NCI-H2081 (cell line): ENCODE measurements at regions not wholly inside any gene's neighbourhood (a gene's known extent, or its start where the extent isn't known, plus 50 kb on each side); places are given as distances from the start of the nearest gene placed in this dataset.

Source experiments
- DNase-seq, 2 experiments: peaks; one replicate each; lab custom pipeline; 2025; lab: John Stamatoyannopoulos, UW

- DNase-seq = no peak
These were observed 733.0 kb upstream of the FZD8 start for GRCh38 chr10:36375107-36375506.

- DNase-seq = no peak
These were observed 731.5 kb upstream of the FZD8 start for GRCh38 chr10:36373424-36374096.

- DNase-seq = no peak
These were observed 725.3 kb upstream of the FZD8 start for GRCh38 chr10:36367362-36367761.

- DNase-seq = no peak
These were observed 724.7 kb upstream of the FZD8 start for GRCh38 chr10:36366843-36367242.

- DNase-seq = no peak
These were observed 724.0 kb upstream of the FZD8 start for GRCh38 chr10:36366065-36366464.

GRCh38 chr10:36362257-36362656, 720.2 kb upstream of the FZD8 start:
- no peak for DNase-seq

- no peak for DNase-seq
These were observed 716.6 kb upstream of the FZD8 start for GRCh38 chr10:36358736-36359135.

- no peak for DNase-seq
These were observed 712.5 kb upstream of the FZD8 start for GRCh38 chr10:36354633-36355032.

- DNase-seq = no peak
These were observed 709.1 kb upstream of the FZD8 start for GRCh38 chr10:36351159-36351558.

GRCh38 chr10:36349445-36350078, 707.5 kb upstream of the FZD8 start:
- no peak for DNase-seq

- no peak for DNase-seq
These were observed 703.7 kb upstream of the FZD8 start for GRCh38 chr10:36345807-36346206.

GRCh38 chr10:36345175-36345533, 703.1 kb upstream of the FZD8 start:
- no peak for DNase-seq

GRCh38 chr10:36344240-36345174, 702.4 kb upstream of the FZD8 start:
- DNase-seq = no peak

- DNase-seq = no peak
These were observed 700.7 kb upstream of the FZD8 start for GRCh38 chr10:36342781-36343180.

- DNase-seq = no peak
These were observed 699.4 kb upstream of the FZD8 start for GRCh38 chr10:36341471-36341870.

- DNase-seq = no peak
These were observed 694.2 kb upstream of the FZD8 start for GRCh38 chr10:36336315-36336714.

GRCh38 chr10:36333446-36333845, 691.4 kb upstream of the FZD8 start:
- no peak for DNase-seq

- no peak for DNase-seq
These were observed 690.8 kb upstream of the FZD8 start for GRCh38 chr10:36332926-36333325.

- DNase-seq = no peak
These were observed 689.0 kb upstream of the FZD8 start for GRCh38 chr10:36331121-36331520.

GRCh38 chr10:36325815-36326214, 683.7 kb upstream of the FZD8 start:
- DNase-seq = no peak

- no peak for DNase-seq
These were observed 682.7 kb upstream of the FZD8 start for GRCh38 chr10:36324831-36325230.

GRCh38 chr10:36313142-36313541, 671.0 kb upstream of the FZD8 start:
- no peak for DNase-seq

- DNase-seq = no peak
These were observed 661.8 kb upstream of the FZD8 start for GRCh38 chr10:36303896-36304295.
